ENCODE measurements at regions not wholly inside any gene's neighbourhood (a gene's known extent, or its start where the extent isn't known, plus 50 kb on each side); places are given as distances from the start of the nearest gene placed in this dataset.

DNA sequence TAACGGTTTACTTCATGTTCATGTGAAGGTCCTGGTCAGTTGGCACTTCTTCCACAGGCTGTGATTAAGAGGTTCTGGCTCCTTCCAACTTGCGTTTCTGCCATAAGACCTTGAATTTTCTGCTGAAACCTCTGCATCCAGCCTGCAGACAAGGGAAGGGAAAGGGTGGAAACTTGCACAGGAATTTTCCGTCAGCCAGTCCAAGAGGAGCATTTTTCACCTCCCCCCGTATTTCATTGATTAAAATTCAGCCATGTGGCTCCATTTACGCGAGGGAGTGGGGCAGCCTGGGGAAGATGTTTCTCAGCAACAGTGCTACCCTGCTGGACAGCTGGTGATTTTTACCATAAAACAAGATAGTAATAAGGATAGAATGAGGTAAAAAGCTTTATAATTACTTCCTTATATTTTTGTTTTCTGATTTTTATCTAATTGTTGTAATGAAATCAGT lies 101.5 kb upstream of the SMIM36 start:
- H3K4me3 ChIP-seq (replicated peaks; ENCODE audit: low read depth, low read length): no peak overlapping the region
- TF ChIP-seq, protein P1, sequence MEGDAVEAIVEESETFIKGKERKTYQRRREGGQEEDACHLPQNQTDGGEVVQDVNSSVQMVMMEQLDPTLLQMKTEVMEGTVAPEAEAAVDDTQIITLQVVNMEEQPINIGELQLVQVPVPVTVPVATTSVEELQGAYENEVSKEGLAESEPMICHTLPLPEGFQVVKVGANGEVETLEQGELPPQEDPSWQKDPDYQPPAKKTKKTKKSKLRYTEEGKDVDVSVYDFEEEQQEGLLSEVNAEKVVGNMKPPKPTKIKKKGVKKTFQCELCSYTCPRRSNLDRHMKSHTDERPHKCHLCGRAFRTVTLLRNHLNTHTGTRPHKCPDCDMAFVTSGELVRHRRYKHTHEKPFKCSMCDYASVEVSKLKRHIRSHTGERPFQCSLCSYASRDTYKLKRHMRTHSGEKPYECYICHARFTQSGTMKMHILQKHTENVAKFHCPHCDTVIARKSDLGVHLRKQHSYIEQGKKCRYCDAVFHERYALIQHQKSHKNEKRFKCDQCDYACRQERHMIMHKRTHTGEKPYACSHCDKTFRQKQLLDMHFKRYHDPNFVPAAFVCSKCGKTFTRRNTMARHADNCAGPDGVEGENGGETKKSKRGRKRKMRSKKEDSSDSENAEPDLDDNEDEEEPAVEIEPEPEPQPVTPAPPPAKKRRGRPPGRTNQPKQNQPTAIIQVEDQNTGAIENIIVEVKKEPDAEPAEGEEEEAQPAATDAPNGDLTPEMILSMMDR (IDR thresholded peaks at IDR 0.05; ENCODE audit: low read depth, low read length, missing control alignments): no peak

DNA sequence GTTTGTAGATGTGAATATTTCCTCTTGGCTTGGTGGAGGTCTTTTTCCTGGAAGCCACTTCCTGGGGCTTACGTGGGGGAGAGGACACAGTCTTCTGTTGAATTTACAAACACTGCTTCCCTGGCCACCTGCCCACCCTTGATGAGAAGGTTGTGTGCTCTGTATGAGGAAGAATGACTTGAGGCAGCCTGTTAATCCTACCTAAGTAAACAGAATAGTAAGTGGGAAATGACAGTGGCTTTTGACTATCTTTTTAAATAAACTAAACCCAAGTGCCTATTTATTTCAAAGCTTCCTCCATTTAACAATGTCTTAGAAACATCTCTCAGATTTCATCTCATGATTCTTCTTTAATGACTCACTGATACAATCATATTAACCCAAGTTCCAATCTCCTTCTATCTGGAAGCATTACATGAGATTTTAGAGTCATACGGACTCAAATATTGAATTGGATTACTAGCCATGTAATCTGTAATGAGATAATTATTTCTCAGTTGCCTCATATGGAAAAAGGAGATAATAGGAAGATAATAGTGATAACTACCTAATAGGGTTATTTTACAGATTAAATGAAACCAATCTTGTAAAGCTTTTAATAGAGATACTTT lies 96.6 kb upstream of the SMIM36 start:
- TF ChIP-seq, protein P1 (IDR thresholded peaks at IDR 0.05; ENCODE audit: low read depth, low read length, missing control alignments): no peak
- DNase-seq (ENCODE audit: extremely low read depth, low read depth): peak; percentile 66
- no peak overlapping the region for H3K4me3 ChIP-seq (replicated peaks; ENCODE audit: low read depth, low read length)

More for the DNA sequence above, 101.5 kb upstream of the SMIM36 start:
- no peak for DNase-seq (ENCODE audit: extremely low read depth, low read depth)

DNA sequence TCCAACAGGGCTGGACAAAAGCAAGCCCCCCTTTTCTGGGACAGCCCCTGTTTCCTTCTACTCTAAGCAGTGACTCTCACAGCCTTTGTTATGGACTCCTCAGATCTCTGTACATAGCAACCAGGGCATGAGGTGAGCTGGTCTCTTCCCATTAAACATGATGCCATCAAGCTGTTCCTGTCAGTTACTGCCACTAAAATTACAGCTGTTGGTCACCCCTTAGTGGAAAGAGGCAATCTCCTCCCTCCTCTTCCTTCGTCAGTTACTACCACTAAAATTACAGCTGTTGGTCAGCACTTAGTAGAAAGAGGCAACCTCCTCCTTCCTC lies 95.2 kb upstream of the SMIM36 start:
- DNase-seq (ENCODE audit: extremely low read depth, low read depth): no peak
- no peak overlapping the region for H3K4me3 ChIP-seq (replicated peaks; ENCODE audit: low read depth, low read length)
- TF ChIP-seq, protein P1 (IDR thresholded peaks at IDR 0.05; ENCODE audit: low read depth, low read length, missing control alignments): no peak

DNA sequence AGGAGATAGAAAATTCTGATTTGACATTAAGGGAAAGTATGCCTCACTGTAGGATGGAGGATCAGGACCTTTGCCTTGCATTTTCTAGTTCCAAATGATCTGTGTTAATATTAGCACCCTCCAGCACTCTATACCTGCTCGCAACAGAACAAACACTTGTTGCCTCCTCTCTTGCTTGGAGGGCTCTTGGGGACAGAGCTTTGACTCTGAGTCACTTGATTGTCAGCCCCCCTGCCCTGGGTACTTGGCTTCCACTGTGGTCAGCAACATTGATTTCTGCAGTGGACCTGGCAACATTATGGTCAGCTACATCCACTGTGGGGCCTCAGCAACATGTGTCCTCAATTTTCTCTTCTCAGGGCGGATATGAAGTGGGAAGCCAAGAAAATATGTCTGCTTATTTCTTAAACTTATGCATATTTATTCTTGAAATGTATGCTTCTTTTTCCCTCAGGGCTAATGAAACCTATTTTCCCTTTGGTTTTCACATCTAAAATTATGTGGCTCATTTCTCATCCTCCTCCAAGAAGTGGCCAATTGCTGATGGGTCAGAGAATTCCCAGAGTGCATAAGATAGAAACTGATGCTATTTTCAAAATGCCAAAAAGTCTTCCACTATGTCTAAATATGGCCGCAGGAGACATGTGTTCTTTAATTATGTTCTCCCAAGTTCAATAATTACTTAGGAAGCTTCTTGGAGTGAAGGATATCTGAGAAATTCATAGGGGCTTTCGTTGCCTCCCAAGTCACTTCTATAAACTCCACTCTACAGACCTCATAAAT lies 94.6 kb upstream of the SMIM36 start:
- TF ChIP-seq, protein P1 (IDR thresholded peaks at IDR 0.05; ENCODE audit: low read depth, low read length, missing control alignments): no peak
- H3K4me3 ChIP-seq (replicated peaks; ENCODE audit: low read depth, low read length): no peak overlapping the region
- no peak for DNase-seq (ENCODE audit: extremely low read depth, low read depth)

DNA sequence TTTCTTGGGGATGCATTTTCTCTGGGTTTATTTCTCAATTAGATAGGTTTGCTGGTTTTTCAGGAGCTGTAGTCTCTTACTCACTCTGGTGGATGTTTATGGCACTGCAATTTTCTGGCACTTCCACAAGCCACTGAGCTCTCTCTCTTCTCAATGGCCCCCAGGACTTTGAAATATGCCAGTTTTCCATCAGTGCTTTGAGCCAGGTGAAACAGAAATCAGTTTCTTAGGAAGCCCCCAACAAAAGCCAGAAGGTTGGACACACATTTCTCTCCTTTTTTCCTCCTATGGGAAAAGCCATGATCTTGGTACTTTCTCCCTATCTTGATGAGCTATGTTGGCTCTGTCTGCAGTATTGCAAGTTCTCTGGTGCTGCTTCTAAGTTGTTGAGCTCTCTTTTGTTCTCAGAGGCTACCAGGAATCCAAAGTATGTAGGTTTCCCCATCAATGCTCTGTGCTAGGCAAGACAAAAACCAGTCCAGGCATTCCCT lies 90.7 kb upstream of the SMIM36 start:
- TF ChIP-seq, protein P1 (IDR thresholded peaks at IDR 0.05; ENCODE audit: low read depth, low read length, missing control alignments): peak; percentile 79
- no peak overlapping the region for H3K4me3 ChIP-seq (replicated peaks; ENCODE audit: low read depth, low read length)
- DNase-seq (ENCODE audit: extremely low read depth, low read depth): no peak

DNA sequence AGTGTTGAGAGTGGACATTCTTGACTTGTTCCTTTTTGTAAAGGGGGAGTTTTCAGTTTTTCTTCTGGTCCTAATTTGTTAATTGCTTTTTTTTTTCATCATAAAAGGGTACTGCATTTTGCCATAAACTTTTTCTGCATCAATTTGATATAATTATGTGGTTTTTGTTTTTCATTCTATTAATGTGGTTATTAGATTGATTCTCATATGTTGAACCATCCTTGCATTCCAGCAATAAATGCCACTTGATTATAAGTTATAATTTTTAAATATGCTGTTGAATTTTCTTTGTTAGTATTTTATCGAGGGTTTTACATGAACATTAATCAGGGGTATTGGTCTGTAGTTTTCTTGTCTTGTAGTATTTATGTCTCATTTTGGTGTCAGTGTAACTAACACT lies 87.2 kb upstream of the SMIM36 start:
- TF ChIP-seq, protein P1 (IDR thresholded peaks at IDR 0.05; ENCODE audit: low read depth, low read length, missing control alignments): no peak
- H3K4me3 ChIP-seq (replicated peaks; ENCODE audit: low read depth, low read length): no peak overlapping the region
- DNase-seq (ENCODE audit: extremely low read depth, low read depth): no peak

Measured in HFF-Myc (cell line).